ENCODE measurements at regions not wholly inside any gene's neighbourhood (a gene's known extent, or its start where the extent isn't known, plus 50 kb on each side); places are given as distances from the start of the nearest gene placed in this dataset.

DNA sequence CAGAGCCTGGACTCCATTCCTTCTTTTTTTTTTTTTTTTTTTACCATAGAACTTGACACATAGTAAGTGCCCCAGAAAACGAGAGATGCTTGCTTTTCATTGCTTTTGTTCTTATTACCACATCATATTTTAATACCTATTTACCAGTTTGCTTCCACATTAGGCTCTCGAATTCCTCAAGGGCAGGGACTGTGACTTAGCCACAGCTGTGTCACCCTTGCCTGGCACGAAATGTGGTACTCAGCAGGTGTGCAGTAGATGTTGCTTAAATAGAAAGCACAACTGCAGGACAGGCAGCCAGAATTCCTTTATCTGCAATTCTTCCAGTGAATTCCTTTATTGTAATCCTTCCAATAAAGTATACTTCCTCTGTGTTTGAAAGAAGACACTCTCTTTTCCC, 393.0 kb downstream of the HAPSTR1 start:
- TF ChIP-seq, protein P1, sequence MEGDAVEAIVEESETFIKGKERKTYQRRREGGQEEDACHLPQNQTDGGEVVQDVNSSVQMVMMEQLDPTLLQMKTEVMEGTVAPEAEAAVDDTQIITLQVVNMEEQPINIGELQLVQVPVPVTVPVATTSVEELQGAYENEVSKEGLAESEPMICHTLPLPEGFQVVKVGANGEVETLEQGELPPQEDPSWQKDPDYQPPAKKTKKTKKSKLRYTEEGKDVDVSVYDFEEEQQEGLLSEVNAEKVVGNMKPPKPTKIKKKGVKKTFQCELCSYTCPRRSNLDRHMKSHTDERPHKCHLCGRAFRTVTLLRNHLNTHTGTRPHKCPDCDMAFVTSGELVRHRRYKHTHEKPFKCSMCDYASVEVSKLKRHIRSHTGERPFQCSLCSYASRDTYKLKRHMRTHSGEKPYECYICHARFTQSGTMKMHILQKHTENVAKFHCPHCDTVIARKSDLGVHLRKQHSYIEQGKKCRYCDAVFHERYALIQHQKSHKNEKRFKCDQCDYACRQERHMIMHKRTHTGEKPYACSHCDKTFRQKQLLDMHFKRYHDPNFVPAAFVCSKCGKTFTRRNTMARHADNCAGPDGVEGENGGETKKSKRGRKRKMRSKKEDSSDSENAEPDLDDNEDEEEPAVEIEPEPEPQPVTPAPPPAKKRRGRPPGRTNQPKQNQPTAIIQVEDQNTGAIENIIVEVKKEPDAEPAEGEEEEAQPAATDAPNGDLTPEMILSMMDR (conservative IDR thresholded peaks at IDR 0.05; ENCODE audit: low read length): no peak
- TF ChIP-seq EZH2phosphoT487 (IDR thresholded peaks at IDR 0.05; ENCODE audit: borderline replicate concordance): no peak
